ENCODE measurements at regions not wholly inside any gene's neighbourhood (a gene's known extent, or its start where the extent isn't known, plus 50 kb on each side); places are given as distances from the start of the nearest gene placed in this dataset.

- DNase-seq (ENCODE audit: low read depth): no peak
- no peaks in the 10 kb centered on the region for H3K27me3 ChIP-seq (ENCODE audit: control insufficient read depth, insufficient read depth, low read length)
- H3K4me3 ChIP-seq (ENCODE audit: low read depth, low read length): no peak overlapping the region
- no peaks in the 10 kb centered on the region for H3K36me3 ChIP-seq (ENCODE audit: control insufficient read depth, insufficient read depth, low read length)
- TF ChIP-seq CTCF (IDR thresholded peaks at IDR 0.05; ENCODE audit: insufficient read depth, low read length, poor library complexity, severe bottlenecking): no peak
Observed at GRCh38 chr1:84748364-84748763, 58.1 kb upstream of the SSX2IP start.

GRCh38 chr1:84745857-84746256 lies 55.6 kb upstream of the SSX2IP start:
- no peaks in the 10 kb centered on the region for H3K27me3 ChIP-seq (ENCODE audit: control insufficient read depth, insufficient read depth, low read length)

GRCh38 chr1:84743896-84744295 lies 53.6 kb upstream of the SSX2IP start:
- no peak overlapping the region for H3K4me3 ChIP-seq (ENCODE audit: low read depth, low read length)
- no peaks in the 10 kb centered on the region for H3K27me3 ChIP-seq (ENCODE audit: control insufficient read depth, insufficient read depth, low read length)
- no peaks in the 10 kb centered on the region for H3K36me3 ChIP-seq (ENCODE audit: control insufficient read depth, insufficient read depth, low read length)
- TF ChIP-seq CTCF (IDR thresholded peaks at IDR 0.05; ENCODE audit: insufficient read depth, low read length, poor library complexity, severe bottlenecking): no peak
- no peak for DNase-seq (ENCODE audit: low read depth)

More at GRCh38 chr1:84745857-84746256, 55.6 kb upstream of the SSX2IP start:
- DNase-seq (ENCODE audit: low read depth): no peak
- no peak overlapping the region for H3K4me3 ChIP-seq (ENCODE audit: low read depth, low read length)
- no peak for TF ChIP-seq CTCF (IDR thresholded peaks at IDR 0.05; ENCODE audit: insufficient read depth, low read length, poor library complexity, severe bottlenecking)
- no peaks in the 10 kb centered on the region for H3K36me3 ChIP-seq (ENCODE audit: control insufficient read depth, insufficient read depth, low read length)

- no peak for TF ChIP-seq CTCF (IDR thresholded peaks at IDR 0.05; ENCODE audit: insufficient read depth, low read length, poor library complexity, severe bottlenecking)
- no peak for DNase-seq (ENCODE audit: low read depth)
- no peaks in the 10 kb centered on the region for H3K36me3 ChIP-seq (ENCODE audit: control insufficient read depth, insufficient read depth, low read length)
Observed at GRCh38 chr1:84742653-84743052, 52.4 kb upstream of the SSX2IP start.

GRCh38 chr1:84740050-84740714 lies 49.9 kb upstream of the SSX2IP start:
- DNase-seq (ENCODE audit: low read depth): no peak
- H3K4me3 ChIP-seq (ENCODE audit: low read depth, low read length): no peak overlapping the region
- TF ChIP-seq CTCF (IDR thresholded peaks at IDR 0.05; ENCODE audit: insufficient read depth, low read length, poor library complexity, severe bottlenecking): no peak

More at GRCh38 chr1:84742653-84743052, 52.4 kb upstream of the SSX2IP start:
- Histone ChIP-seq H3K4me3 (ENCODE audit: low read depth, low read length) (no peak overlapping the region), H3K27me3 (ENCODE audit: control insufficient read depth, insufficient read depth, low read length) (no peaks in the 10 kb centered on the region)

More at GRCh38 chr1:84740050-84740714, 49.9 kb upstream of the SSX2IP start:
- H3K36me3 ChIP-seq (ENCODE audit: control insufficient read depth, insufficient read depth, low read length): no peaks in the 10 kb centered on the region
- H3K27me3 ChIP-seq (ENCODE audit: control insufficient read depth, insufficient read depth, low read length): no peaks in the 10 kb centered on the region

All from kidney epithelial cell (primary cell).